ENCODE measurements at regions not wholly inside any gene's neighbourhood (a gene's known extent, or its start where the extent isn't known, plus 50 kb on each side); places are given as distances from the start of the nearest gene placed in this dataset.

DNA sequence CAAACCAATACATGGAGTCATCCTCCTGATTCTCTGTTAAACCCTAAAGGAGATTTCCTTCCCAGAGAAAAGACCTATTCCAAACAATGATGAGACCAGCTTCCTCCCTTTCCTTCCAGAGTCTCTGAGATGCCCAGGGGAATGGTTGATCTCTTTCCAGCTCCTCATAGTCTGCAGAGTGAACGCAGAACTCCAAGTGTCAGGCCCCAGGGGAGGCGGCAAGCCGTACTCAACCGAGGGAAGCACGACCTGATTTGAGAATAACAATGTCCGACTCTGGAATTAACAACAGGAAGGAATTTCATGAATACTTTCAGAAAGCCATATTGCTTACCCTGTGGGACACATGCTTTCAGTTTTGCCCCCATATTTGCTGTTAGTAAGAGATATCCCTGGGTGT, 241.7 kb upstream of the GLI3 start:
- Histone ChIP-seq H3K27ac (ENCODE audit: low read depth, low read length) (no peak overlapping the region), H3K36me3 (ENCODE audit: insufficient read depth, low read length) (no peaks in the 10 kb centered on the region), H3K79me2 (ENCODE audit: insufficient read depth, low read length) (no peaks in the 10 kb centered on the region), H3K9me3 (ENCODE audit: low read depth, low read length) (no peaks in the 10 kb centered on the region), H3K4me3 (ENCODE audit: insufficient read depth, low read length) (no peak overlapping the region), H2AFZ (ENCODE audit: low read length) (no peak overlapping the region), H4K20me1 (ENCODE audit: insufficient read depth, low read length) (no peaks in the 10 kb centered on the region), H3K4me1 (ENCODE audit: insufficient read depth, low read length) (peaks cover 8% of the 10 kb centered on the region), H3K27me3 (ENCODE audit: insufficient read depth, low read length) (peaks cover 14% of the 10 kb centered on the region), H3K4me2 (ENCODE audit: insufficient read depth, low read length) (no peak overlapping the region)
- no peak for TF ChIP-seq CTCF (IDR thresholded peaks at IDR 0.05; ENCODE audit: extremely low read depth, low read depth, low read length)
- DNase-seq (ENCODE audit: insufficient read length, low spot score, missing footprints): no peak

DNA sequence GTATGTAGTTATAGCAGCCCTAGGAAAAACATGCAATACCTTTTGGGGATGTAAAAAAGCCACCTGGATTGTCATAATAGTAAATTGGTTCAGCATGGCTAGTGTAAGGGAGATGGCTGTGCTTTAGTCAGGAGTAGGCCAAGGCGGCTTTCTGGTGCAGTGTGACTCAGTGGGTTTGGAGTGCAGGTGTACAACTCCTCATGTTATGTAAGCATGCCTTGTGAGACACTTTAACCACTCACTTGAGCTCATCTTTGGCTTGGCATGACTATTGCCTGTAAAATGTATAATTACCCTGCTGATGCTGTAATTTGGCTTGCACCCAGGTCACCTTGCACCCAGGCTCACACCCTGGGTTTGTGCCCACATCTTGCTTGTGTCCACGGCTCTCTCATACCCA, 239.2 kb upstream of the GLI3 start:
- Histone ChIP-seq H3K36me3 (ENCODE audit: insufficient read depth, low read length) (no peaks in the 10 kb centered on the region), H4K20me1 (ENCODE audit: insufficient read depth, low read length) (no peaks in the 10 kb centered on the region), H3K27me3 (ENCODE audit: insufficient read depth, low read length) (peaks cover 9% of the 10 kb centered on the region), H3K79me2 (ENCODE audit: insufficient read depth, low read length) (no peaks in the 10 kb centered on the region), H3K4me2 (ENCODE audit: insufficient read depth, low read length) (no peak overlapping the region), H3K4me1 (ENCODE audit: insufficient read depth, low read length) (peaks cover 8% of the 10 kb centered on the region), H3K4me3 (ENCODE audit: insufficient read depth, low read length) (no peak overlapping the region), H3K9me3 (ENCODE audit: low read depth, low read length) (no peaks in the 10 kb centered on the region), H3K27ac (ENCODE audit: low read depth, low read length) (no peak overlapping the region), H2AFZ (ENCODE audit: low read length) (no peak overlapping the region)
- no peak for TF ChIP-seq CTCF (IDR thresholded peaks at IDR 0.05; ENCODE audit: extremely low read depth, low read depth, low read length)
- DNase-seq (ENCODE audit: insufficient read length, low spot score, missing footprints): no peak

GRCh38 chr7:42475082-42475481, 238.1 kb upstream of the GLI3 start:
- Histone ChIP-seq H4K20me1 (ENCODE audit: insufficient read depth, low read length) (no peaks in the 10 kb centered on the region), H3K4me1 (ENCODE audit: insufficient read depth, low read length) (peaks cover 8% of the 10 kb centered on the region), H3K36me3 (ENCODE audit: insufficient read depth, low read length) (no peaks in the 10 kb centered on the region), H3K9me3 (ENCODE audit: low read depth, low read length) (no peaks in the 10 kb centered on the region), H3K4me2 (ENCODE audit: insufficient read depth, low read length) (no peak overlapping the region), H3K4me3 (ENCODE audit: insufficient read depth, low read length) (no peak overlapping the region), H3K27me3 (ENCODE audit: insufficient read depth, low read length) (peaks cover 9% of the 10 kb centered on the region), H2AFZ (ENCODE audit: low read length) (no peak overlapping the region), H3K27ac (ENCODE audit: low read depth, low read length) (no peak overlapping the region), H3K79me2 (ENCODE audit: insufficient read depth, low read length) (no peaks in the 10 kb centered on the region)
- no peak for DNase-seq (ENCODE audit: insufficient read length, low spot score, missing footprints)
- no peak for TF ChIP-seq CTCF (IDR thresholded peaks at IDR 0.05; ENCODE audit: extremely low read depth, low read depth, low read length)

DNA sequence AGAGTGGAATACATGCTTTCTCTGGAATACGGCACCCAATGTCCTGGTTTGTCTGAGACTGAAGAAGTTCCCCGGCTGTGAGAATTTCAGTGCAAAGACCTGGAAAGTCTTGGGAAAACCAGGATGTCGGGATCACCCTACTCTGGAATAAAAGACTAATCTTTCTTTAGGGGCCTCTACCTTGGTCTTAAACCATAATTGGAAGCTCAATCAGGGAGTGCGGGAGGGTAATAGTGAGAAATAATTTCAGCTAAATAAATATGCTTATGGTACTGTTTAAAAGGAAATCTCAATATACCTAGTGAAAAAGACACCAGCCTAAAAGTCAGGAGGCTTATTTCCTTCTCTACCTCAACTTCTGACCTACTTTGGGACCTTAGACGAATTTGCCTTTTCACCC, 236.1 kb upstream of the GLI3 start:
- no peaks in the 10 kb centered on the region for H3K9me3 ChIP-seq (ENCODE audit: low read depth, low read length)
- H3K27me3 ChIP-seq (ENCODE audit: insufficient read depth, low read length): peaks cover 11% of the 10 kb centered on the region
- H3K4me2 ChIP-seq (ENCODE audit: insufficient read depth, low read length): no peak overlapping the region
- H4K20me1 ChIP-seq (ENCODE audit: insufficient read depth, low read length): no peaks in the 10 kb centered on the region
- TF ChIP-seq CTCF (IDR thresholded peaks at IDR 0.05; ENCODE audit: extremely low read depth, low read depth, low read length): no peak
- no peak for DNase-seq (ENCODE audit: insufficient read length, low spot score, missing footprints)
- no peak overlapping the region for H3K4me3 ChIP-seq (ENCODE audit: insufficient read depth, low read length)
- H3K36me3 ChIP-seq (ENCODE audit: insufficient read depth, low read length): no peaks in the 10 kb centered on the region
- no peaks in the 10 kb centered on the region for H3K4me1 ChIP-seq (ENCODE audit: insufficient read depth, low read length)
- no peaks in the 10 kb centered on the region for H3K79me2 ChIP-seq (ENCODE audit: insufficient read depth, low read length)
- H2AFZ ChIP-seq (ENCODE audit: low read length): no peak overlapping the region
- no peak overlapping the region for H3K27ac ChIP-seq (ENCODE audit: low read depth, low read length)
